ENCODE measurements at regions not wholly inside any gene's neighbourhood (a gene's known extent, or its start where the extent isn't known, plus 50 kb on each side); places are given as distances from the start of the nearest gene placed in this dataset.

DNA sequence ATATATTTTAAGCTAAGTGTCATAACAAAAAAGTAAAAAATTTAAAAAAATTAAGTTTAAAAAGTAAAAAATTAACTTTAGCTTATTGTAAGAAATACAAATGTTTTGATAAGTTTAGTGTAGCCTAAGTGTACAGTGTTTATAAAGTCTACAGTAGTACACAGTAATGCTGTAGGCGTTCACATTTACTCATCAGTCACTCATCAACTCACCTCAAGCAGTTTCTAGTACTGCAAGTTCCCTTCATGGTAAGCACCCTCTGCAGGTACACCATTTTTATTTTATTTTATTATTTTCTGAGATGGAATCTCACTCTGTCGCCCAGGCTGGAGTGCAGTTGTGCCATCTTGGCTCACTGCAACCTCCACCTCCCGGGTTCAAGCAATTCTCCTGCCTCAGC lies 316.0 kb downstream of the FGFR2 start:
- DNase-seq: no peak

GRCh38 chr10:121282797-121283515 lies 315.3 kb downstream of the FGFR2 start:
- DNase-seq: no peak

DNA sequence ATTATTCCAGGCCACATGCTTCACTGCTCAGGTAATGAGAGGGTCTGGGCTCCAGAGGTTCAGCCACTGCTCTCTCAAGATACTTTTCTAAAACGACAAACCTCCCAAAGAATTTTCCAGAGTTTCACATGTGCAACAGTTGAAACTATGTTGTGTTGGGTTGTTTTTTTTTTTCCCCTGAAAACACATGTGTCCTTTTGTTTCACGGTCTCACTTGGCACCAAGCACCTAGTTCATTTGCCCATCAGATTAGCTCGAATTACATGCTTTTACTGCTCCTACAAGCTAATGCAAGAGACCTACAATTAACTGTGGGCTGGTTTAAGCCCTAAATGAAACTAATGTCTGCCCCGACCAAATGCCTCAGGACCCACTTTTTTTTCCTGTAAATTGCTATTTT lies 313.3 kb downstream of the FGFR2 start:
- no peak for DNase-seq

DNA sequence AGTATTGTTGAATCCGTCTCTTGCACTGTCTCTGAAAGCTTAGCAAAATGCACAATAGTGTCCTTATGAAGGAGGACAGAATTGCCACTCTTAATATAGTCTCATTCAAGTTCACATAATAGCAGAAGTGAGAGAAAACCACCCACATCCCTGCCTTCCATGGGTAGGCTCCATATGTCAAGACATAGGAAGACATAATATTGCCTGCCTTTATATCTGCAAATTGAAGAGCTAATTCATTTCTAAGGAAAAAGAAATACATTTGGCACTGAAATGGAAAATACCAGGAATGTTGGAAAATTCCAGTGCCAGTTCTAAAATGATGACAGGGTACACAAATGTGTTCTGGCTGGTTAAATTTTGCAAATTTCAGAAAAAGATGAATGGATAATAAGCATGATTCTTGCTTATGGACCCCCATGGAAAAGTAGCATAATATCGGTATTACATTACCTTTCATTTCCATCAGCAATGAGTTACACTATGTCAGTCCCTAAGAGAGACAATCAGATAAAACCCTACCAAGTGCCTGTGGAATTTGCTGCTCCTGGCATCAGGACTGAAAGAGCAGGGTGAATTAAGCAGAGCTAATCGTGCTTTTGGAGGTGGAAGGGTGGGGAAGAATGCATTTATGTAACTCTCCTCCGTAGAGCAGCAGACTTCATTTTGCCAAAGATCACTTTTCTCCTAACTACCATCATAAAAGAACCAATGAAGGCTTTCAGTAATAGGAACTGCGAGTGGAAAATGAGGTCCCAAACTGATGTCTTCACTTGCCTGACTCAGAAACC lies 312.6 kb downstream of the FGFR2 start:
- no peak for DNase-seq

DNA sequence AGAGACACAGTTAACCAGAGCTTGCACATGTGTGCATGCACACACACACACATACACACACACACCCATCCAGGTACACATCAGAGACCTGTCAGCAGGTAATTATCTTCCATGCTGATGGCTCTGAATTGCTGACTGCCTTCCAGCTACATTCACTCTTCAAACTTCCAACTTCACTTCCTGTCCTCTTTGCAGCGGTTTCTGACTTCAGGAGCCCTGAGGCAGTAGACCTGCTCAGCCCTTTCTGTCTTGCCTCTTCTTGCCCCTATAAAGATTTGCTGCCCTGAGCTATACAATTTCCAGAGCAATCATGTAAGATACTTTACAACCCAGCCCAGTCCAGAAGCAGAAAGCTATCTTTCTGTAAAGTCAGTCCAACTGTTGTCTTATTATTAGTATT lies 310.2 kb downstream of the FGFR2 start:
- no peak for DNase-seq

- no peak for DNase-seq
These were observed 309.2 kb downstream of the FGFR2 start for GRCh38 chr10:121288864-121289661.

DNA sequence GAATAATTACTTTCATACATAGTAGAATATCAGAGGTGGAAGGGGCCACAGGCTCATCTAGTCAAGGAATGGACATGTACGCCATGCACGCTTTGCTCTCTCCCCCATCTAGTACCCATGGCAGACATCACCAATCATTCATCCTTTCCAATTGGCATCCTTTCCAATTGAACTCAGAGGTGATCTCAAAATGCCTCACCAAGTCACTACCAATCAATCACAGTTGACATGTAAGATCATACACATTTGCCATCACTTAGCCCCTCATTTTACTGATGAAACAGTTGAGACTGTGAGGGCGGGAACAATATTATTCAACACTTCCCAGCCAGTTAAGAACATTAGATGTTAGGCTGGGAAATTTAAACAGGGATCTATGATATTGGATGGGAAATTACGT lies 308.4 kb downstream of the FGFR2 start:
- DNase-seq: no peak

DNA sequence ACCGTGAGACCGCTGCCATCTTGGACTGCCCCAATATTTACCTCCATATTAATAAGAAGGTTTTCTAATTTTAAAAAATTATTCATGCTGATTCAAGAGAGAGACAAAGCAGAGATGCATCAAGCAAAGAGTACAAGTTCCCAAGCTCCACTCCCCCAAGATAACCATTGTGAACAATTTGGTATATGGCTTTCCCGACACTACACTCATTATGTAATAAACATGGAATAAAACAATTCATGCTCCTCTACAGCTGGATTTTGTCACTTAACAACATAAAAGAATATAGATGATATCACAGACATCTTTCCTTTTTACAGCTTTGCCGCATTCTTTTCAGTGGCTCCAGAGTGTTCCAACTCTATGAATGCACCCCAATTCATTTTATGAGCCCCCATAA lies 307.6 kb downstream of the FGFR2 start:
- no peak for DNase-seq

DNA sequence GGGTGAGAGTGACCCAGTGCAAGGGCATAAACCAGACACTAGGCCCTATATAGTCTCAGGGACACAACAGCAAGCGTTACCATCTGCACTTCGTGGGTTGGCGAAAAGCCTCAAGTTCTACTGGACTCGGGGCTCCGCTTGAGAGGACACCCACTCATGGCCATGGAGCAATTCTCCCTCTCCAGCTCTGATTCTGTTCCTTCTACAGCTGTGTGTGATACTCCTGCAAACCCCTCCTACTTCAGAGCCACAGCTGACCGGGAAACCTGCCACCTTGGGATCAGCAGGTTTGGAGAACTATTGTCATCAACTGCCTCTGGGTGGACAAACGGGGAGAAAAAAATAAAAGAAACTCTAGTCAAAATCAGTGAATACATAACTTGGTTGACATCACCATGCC lies 306.9 kb downstream of the FGFR2 start:
- no peak for DNase-seq

DNA sequence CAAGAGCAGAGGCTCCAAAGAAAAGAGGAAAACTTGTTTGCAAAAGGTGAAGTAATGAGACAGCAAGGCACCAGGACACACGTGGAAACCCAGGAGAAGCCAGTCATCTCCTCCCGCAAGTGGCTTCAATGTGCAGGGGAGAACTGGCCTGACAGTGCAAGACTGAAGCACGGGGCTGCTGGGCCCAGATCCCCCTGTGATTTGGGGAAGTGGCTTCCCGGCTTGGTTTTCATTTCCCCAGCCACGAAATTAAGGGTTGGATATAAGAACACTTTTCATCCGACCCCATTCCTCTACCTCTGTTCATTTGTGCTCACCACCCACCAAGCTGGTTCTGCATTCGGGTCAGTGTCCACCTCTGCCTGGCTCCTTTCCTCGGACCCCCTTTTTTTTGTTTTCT lies 306.4 kb downstream of the FGFR2 start:
- DNase-seq: no peak

DNA sequence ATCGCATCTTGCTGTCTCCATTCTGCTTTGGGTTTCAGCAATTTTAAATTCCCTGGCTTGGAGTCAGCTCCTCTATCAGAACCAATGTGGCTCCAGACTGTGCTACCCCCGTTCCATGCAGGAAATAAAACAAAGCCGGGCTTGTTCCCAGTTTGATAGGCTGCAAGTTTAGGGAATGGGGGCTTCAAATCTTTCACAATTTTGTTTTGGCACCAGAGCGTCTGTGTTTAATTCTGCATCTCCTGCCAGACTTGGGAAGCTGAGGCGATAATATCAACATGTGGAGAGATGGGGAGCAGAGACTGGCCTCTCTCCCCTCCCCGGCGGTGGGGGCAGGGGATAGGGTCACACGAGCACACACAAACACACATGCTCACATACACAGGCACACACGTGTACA lies 305.9 kb downstream of the FGFR2 start:
- DNase-seq: no peak

GRCh38 chr10:121293110-121293509 lies 305.1 kb downstream of the FGFR2 start:
- DNase-seq: no peak

- no peak for DNase-seq
These were observed 303.6 kb downstream of the FGFR2 start for GRCh38 chr10:121294630-121295029.

- DNase-seq: no peak
These were observed 301.9 kb downstream of the FGFR2 start for GRCh38 chr10:121296378-121296777.

- DNase-seq: no peak
These were observed 301.2 kb downstream of the FGFR2 start for GRCh38 chr10:121296881-121297585.

DNA sequence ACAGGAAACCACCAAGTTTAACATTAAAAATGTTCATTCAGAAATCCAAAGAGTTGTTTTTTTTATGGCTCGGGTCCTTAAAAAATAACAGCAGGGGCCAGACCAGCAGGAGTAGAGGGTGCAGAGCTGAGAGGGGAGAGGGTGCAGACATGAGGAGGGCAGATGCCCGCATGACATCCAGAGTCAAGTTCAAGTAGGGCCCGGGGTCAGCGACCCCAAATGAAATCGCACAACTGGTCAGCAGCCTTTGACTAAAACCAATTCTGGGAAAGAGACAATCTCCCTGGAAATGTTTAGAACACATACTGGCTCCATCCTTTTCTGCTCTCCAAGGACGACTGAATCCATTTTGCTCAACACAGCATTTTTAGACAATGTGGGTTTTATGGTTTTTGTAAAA lies 297.5 kb downstream of the FGFR2 start:
- DNase-seq: no peak

DNA sequence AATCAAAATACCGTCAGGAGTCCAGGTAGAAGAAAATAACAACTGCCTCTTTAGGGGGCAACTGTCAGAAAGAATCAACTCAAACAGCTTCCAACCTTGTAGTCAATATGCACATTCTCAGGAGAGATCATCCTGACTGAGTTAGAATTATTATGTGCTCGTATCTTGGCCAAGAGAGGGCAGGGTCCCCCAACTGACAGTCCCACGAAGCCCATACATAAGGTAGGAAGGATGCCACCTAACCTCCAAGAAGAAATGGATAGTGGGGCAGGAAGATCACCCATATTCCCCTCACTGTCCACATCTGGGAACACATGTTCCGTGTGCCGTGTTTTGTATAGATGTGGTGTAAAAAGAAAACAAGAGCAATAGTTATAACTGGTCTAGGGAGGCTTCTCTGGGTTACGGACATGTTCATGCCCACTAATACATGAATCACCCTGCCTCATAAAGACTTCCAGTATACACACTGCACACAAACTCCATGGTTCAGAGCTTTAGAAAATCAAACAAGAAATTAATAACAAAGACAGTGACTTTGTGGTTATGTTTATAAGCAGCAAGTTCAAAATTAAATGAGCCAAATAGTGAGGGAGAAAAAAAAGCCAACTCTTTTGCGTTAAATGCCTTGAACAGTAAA lies 295.6 kb downstream of the FGFR2 start:
- DNase-seq: no peak

- DNase-seq: no peak
These were observed 294.9 kb downstream of the FGFR2 start for GRCh38 chr10:121303287-121303890.

- DNase-seq: no peak
These were observed 293.2 kb downstream of the FGFR2 start for GRCh38 chr10:121305066-121305465.

GRCh38 chr10:121306159-121306673 lies 292.0 kb downstream of the FGFR2 start:
- no peak for DNase-seq

DNA sequence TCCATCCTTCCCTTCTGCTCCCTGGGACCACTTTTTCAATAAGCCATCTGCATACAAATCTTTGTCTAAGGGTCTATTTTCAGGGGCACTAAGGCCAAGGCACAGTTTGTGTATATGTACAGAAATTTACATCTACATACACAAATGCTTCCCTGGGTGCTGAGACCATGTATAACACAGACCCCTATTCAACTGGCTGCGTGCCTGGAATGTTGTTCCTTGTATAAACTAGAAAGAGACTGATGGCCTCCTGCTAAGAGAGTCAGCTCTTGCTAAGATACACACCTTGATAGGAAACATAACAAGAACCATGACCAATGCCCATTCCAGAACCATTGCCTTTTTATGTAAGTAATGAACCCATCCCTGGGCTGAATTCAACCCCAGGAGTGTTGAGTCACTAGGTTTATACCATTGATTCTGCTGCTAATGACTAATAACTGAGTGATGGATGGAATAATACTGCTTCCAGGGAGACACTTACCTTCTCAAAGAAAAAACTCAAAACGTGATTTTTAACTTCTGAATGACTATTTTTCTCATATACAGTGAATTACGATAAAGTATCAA lies 290.7 kb downstream of the FGFR2 start:
- no peak for DNase-seq
